ENCODE measurements at regions not wholly inside any gene's neighbourhood (a gene's known extent, or its start where the extent isn't known, plus 50 kb on each side); places are given as distances from the start of the nearest gene placed in this dataset.

DNA sequence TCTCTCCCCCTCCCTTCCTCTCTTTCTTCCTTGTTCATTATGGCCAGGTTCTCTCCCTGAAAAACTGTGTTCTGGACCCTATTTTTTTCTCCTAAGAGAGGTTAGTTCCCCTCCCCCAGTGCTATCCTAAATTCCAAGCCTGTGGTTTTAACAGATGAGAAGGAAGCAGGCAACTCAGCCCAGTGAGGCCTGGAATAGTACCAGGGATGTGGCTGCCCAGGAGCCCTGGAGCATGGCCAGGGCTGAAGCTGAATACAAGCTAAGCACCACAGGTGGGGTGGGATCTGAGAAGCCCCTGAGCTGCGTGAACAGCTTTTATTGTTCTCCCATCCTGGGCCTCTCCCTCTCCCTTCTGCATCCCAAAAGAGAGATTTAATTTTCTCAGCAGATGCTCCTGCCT lies 1581.3 kb upstream of the TMEM132C start:
- no peak overlapping the region for H3K4me3 ChIP-seq (replicated peaks in 1 of 2; ENCODE audit: low read depth in 2 of 2, low read length in 2 of 2)
- no peak for DNase-seq (ENCODE audit: low read depth in 2 of 2)
- TF ChIP-seq, protein P1, sequence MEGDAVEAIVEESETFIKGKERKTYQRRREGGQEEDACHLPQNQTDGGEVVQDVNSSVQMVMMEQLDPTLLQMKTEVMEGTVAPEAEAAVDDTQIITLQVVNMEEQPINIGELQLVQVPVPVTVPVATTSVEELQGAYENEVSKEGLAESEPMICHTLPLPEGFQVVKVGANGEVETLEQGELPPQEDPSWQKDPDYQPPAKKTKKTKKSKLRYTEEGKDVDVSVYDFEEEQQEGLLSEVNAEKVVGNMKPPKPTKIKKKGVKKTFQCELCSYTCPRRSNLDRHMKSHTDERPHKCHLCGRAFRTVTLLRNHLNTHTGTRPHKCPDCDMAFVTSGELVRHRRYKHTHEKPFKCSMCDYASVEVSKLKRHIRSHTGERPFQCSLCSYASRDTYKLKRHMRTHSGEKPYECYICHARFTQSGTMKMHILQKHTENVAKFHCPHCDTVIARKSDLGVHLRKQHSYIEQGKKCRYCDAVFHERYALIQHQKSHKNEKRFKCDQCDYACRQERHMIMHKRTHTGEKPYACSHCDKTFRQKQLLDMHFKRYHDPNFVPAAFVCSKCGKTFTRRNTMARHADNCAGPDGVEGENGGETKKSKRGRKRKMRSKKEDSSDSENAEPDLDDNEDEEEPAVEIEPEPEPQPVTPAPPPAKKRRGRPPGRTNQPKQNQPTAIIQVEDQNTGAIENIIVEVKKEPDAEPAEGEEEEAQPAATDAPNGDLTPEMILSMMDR (IDR thresholded peaks at IDR 0.05; ENCODE audit: low read depth, low read length): no peak

DNA sequence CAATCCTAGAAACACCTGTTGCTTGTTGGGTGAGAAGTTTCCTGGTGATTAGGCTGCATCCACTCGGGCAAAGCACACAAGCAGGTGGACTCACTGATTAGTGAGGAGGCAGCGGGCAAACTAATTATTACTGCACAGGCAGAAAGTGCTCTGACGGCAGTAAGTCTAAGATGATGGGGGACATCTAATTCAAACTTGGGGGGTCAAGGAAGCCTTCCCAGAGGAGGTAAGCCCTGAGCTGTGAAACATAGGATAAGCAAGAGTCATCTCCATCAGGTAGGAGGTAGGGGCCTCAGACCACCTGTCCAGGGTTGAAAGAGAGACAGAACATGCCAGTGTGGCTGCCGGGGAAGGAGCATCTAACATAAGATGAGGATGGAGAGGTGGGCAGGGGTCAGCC lies 1578.4 kb upstream of the TMEM132C start:
- TF ChIP-seq, protein P1 (IDR thresholded peaks at IDR 0.05; ENCODE audit: low read depth, low read length): no peak
- no peak for DNase-seq (ENCODE audit: low read depth in 2 of 2)
- no peak overlapping the region for H3K4me3 ChIP-seq (replicated peaks in 1 of 2; ENCODE audit: low read depth in 2 of 2, low read length in 2 of 2)

DNA sequence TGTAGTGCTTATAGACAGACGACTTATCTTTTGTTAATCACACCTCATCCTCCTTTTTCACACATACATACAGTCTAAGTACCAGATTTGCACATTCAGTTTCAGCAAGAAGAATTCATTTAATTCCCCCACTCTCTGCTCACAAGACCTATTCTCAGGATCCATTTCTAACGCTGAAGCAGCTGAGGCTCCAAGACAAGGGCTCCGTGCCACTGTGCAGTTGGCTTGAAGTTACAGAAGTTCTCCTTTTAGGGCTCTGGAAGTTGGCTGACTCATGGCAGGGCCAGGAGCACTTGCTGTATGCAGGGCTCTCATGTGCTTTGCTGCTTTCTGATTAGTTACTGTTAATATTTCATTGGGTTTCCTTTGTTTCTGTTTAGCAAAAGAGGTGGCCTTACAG lies 1566.9 kb upstream of the TMEM132C start:
- no peak overlapping the region for H3K4me3 ChIP-seq (replicated peaks in 1 of 2; ENCODE audit: low read depth in 2 of 2, low read length in 2 of 2)
- no peak for DNase-seq (ENCODE audit: low read depth in 2 of 2)
- TF ChIP-seq, protein P1 (IDR thresholded peaks at IDR 0.05; ENCODE audit: low read depth, low read length): no peak

DNA sequence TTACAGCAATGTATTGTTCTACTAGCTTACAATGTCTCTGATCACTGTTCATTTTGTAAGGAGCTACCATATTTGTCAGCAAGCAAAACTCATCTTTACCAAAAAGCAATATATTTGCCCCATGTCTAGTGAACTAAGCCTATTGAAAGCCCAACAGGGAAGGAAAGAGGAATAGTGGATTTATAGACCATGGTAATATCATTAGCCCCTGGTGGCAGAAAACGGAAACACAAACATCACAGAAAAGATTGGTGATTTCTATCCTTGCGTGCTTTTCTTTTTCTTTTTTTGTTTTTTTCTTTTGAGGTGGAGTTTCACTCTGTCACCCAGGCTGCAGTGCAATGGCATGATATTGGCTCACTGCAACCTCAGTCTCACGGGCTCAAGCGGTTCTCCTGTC lies 1562.4 kb upstream of the TMEM132C start:
- DNase-seq (ENCODE audit: low read depth in 2 of 2): no peak
- no peak overlapping the region for H3K4me3 ChIP-seq (replicated peaks in 1 of 2; ENCODE audit: low read depth in 2 of 2, low read length in 2 of 2)
- TF ChIP-seq, protein P1 (IDR thresholded peaks at IDR 0.05; ENCODE audit: low read depth, low read length): no peak

DNA sequence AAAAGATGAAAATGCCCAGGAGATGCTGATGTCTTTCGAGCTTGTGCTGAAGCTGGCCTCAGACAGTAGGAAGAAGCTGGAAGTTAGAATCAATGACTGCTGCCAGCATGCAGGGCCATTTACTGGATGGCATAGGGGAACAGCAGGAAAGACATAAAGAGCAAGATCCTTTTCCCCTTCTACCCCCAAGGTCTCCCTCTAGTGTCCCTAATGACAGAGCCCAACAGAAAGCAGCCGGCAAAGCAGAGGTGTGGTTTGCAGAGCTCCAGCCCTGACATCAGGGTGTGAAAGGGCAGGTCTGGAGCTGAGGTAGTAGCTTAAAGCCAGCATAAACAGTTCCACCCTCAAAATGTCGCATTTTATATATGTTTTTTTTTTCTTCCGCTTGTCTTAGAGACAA lies 1560.7 kb upstream of the TMEM132C start:
- TF ChIP-seq, protein P1 (IDR thresholded peaks at IDR 0.05; ENCODE audit: low read depth, low read length): no peak
- no peak overlapping the region for H3K4me3 ChIP-seq (replicated peaks in 1 of 2; ENCODE audit: low read depth in 2 of 2, low read length in 2 of 2)
- DNase-seq (ENCODE audit: low read depth in 2 of 2): no peak

DNA sequence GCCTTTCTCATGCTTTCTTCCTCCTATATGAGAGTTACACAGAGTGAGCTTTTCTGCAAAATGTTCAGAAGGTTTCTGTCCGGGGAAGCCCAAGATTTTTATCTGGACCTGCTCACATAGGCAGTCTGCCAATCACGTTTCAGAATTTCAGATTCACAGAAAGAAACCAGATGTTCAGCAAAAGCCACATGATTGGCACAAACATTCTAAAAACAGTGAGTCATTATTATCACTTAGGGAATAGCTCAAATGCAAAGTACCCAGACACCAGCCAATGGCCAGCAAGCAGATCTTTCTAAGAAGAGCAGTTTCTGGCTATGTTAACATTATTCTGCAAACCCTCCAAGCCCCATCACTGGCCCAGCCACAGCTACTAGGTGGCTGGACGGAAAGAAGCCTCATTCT lies 1558.5 kb upstream of the TMEM132C start:
- H3K4me3 ChIP-seq (replicated peaks in 1 of 2; ENCODE audit: low read depth in 2 of 2, low read length in 2 of 2): no peak overlapping the region
- peak; percentile 34 to 68 for DNase-seq (ENCODE audit: low read depth in 2 of 2)
- TF ChIP-seq, protein P1 (IDR thresholded peaks at IDR 0.05; ENCODE audit: low read depth, low read length): no peak

DNA sequence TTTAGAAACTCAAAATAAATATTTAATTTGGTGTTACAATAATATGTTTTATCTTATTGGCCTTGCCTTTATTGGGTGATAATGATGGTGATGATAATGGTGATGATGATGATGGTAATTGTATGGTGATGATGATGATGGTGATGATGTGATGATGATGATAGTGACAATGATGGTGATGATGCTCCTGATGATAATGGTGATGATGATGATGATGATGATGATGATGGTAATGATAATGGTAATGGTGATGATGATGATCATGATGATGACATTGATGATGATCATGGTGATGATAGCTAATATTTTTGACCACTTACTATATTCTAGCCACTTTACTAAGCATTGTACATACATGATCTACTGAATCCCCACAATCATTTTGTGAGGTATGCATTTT lies 1548.6 kb upstream of the TMEM132C start:
- TF ChIP-seq, protein P1 (IDR thresholded peaks at IDR 0.05; ENCODE audit: low read depth, low read length): no peak
- H3K4me3 ChIP-seq (replicated peaks in 1 of 2; ENCODE audit: low read depth in 2 of 2, low read length in 2 of 2): no peak overlapping the region
- DNase-seq (ENCODE audit: low read depth in 2 of 2): no peak

Measured in cardiac fibroblast (primary cell).